ENCODE measurements at regions not wholly inside any gene's neighbourhood (a gene's known extent, or its start where the extent isn't known, plus 50 kb on each side); places are given as distances from the start of the nearest gene placed in this dataset.

GRCh38 chr20:57106030-57106682 lies 160.3 kb downstream of the BMP7 start:
- no peak for TF ChIP-seq CREB1 (IDR thresholded peaks at IDR 0.05; ENCODE audit: low read depth)
- peak; percentile 68 for TF ChIP-seq USF1 (IDR thresholded peaks at IDR 0.05)
- no peak for TF ChIP-seq TEAD4 (IDR thresholded peaks at IDR 0.05)

DNA sequence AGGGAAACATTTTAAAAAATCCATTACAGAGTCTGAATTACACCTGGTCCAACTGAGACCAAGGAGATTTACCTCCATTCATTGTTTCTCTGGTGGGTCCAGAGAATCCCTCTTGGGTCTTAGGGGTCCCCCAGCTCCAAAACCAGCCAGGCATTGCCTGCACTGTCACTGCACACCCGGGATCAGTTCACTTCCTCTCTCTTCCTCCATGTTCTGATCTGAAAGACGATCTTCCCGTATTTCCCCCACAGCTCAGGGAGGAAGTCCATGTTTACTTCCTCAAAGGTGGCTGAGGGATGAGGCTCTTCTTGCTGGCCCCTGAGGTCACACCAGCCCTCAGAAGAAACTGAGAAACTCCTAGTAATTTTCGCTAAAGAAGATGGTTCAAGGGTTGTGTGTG lies 159.7 kb downstream of the BMP7 start:
- no peak for TF ChIP-seq FOXM1 (IDR thresholded peaks at IDR 0.05; ENCODE audit: borderline replicate concordance, low read depth)
- no peak for TF ChIP-seq ZBTB7A (IDR thresholded peaks at IDR 0.05; ENCODE audit: low read depth)
- TF ChIP-seq YY1 (IDR thresholded peaks at IDR 0.05; ENCODE audit: low read depth): no peak
- TF ChIP-seq, protein P1, sequence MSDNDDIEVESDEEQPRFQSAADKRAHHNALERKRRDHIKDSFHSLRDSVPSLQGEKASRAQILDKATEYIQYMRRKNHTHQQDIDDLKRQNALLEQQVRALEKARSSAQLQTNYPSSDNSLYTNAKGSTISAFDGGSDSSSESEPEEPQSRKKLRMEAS (IDR thresholded peaks at IDR 0.05): no peak
- TF ChIP-seq NFIC (IDR thresholded peaks at IDR 0.05): no peak
- TF ChIP-seq EP300 (IDR thresholded peaks at IDR 0.05; ENCODE audit: borderline replicate concordance): no peak
- no peak for TF ChIP-seq CEBPB (IDR thresholded peaks at IDR 0.05)
- no peak for TF ChIP-seq TCF12 (IDR thresholded peaks at IDR 0.05; ENCODE audit: low read depth)
- TF ChIP-seq EGR1 (IDR thresholded peaks at IDR 0.05): no peak
- no peak for TF ChIP-seq TEAD4 (IDR thresholded peaks at IDR 0.05)
- no peak for TF ChIP-seq TAF1 (IDR thresholded peaks at IDR 0.05; ENCODE audit: low read depth)
- no peak for TF ChIP-seq USF1 (IDR thresholded peaks at IDR 0.05)
- TF ChIP-seq, protein P2, sequence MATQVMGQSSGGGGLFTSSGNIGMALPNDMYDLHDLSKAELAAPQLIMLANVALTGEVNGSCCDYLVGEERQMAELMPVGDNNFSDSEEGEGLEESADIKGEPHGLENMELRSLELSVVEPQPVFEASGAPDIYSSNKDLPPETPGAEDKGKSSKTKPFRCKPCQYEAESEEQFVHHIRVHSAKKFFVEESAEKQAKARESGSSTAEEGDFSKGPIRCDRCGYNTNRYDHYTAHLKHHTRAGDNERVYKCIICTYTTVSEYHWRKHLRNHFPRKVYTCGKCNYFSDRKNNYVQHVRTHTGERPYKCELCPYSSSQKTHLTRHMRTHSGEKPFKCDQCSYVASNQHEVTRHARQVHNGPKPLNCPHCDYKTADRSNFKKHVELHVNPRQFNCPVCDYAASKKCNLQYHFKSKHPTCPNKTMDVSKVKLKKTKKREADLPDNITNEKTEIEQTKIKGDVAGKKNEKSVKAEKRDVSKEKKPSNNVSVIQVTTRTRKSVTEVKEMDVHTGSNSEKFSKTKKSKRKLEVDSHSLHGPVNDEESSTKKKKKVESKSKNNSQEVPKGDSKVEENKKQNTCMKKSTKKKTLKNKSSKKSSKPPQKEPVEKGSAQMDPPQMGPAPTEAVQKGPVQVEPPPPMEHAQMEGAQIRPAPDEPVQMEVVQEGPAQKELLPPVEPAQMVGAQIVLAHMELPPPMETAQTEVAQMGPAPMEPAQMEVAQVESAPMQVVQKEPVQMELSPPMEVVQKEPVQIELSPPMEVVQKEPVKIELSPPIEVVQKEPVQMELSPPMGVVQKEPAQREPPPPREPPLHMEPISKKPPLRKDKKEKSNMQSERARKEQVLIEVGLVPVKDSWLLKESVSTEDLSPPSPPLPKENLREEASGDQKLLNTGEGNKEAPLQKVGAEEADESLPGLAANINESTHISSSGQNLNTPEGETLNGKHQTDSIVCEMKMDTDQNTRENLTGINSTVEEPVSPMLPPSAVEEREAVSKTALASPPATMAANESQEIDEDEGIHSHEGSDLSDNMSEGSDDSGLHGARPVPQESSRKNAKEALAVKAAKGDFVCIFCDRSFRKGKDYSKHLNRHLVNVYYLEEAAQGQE (IDR thresholded peaks at IDR 0.05; ENCODE audit: low read depth): no peak
- no peak for TF ChIP-seq CREB1 (IDR thresholded peaks at IDR 0.05; ENCODE audit: low read depth)
- TF ChIP-seq RAD21 (IDR thresholded peaks at IDR 0.05; ENCODE audit: low read depth): no peak

GRCh38 chr20:57107208-57107607 lies 159.2 kb downstream of the BMP7 start:
- TF ChIP-seq, protein P2 (IDR thresholded peaks at IDR 0.05; ENCODE audit: low read depth): no peak
- TF ChIP-seq EGR1 (IDR thresholded peaks at IDR 0.05): no peak
- no peak for TF ChIP-seq USF1 (IDR thresholded peaks at IDR 0.05)
- no peak for TF ChIP-seq FOXM1 (IDR thresholded peaks at IDR 0.05; ENCODE audit: borderline replicate concordance, low read depth)
- TF ChIP-seq NFIC (IDR thresholded peaks at IDR 0.05): no peak
- no peak for TF ChIP-seq TAF1 (IDR thresholded peaks at IDR 0.05; ENCODE audit: low read depth)
- TF ChIP-seq, protein P1 (IDR thresholded peaks at IDR 0.05): no peak
- TF ChIP-seq TCF12 (IDR thresholded peaks at IDR 0.05; ENCODE audit: low read depth): no peak
- no peak for TF ChIP-seq CEBPB (IDR thresholded peaks at IDR 0.05)
- no peak for TF ChIP-seq RAD21 (IDR thresholded peaks at IDR 0.05; ENCODE audit: low read depth)
- no peak for TF ChIP-seq ZBTB7A (IDR thresholded peaks at IDR 0.05; ENCODE audit: low read depth)
- no peak for TF ChIP-seq YY1 (IDR thresholded peaks at IDR 0.05; ENCODE audit: low read depth)
- no peak for TF ChIP-seq CREB1 (IDR thresholded peaks at IDR 0.05; ENCODE audit: low read depth)

DNA sequence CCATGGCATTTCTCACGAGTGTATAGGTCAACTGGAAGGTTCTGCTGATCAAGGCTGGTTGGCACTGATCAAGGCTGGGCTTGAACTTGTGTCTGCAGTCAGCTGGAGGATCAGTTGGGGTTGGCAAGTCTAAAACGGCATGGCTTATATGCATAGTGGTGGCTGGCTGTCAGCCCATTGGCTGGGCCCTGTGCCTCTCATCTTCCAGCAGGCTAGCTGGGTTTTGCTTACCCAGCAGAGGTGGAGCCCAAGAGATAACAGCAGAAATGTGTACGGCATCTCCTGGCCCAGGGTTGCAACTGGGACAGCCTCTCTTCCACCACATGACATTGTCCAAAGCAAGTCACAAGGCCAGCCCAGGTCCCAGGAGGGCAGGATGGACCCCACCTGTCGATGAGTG lies 158.2 kb downstream of the BMP7 start:
- TF ChIP-seq TCF12 (IDR thresholded peaks at IDR 0.05; ENCODE audit: low read depth): no peak
- TF ChIP-seq TEAD4 (IDR thresholded peaks at IDR 0.05): no peak
- TF ChIP-seq, protein P2 (IDR thresholded peaks at IDR 0.05; ENCODE audit: low read depth): no peak
- no peak for TF ChIP-seq EP300 (IDR thresholded peaks at IDR 0.05; ENCODE audit: borderline replicate concordance)
- no peak for TF ChIP-seq NFIC (IDR thresholded peaks at IDR 0.05)
- no peak for TF ChIP-seq USF1 (IDR thresholded peaks at IDR 0.05)
- no peak for TF ChIP-seq ZBTB7A (IDR thresholded peaks at IDR 0.05; ENCODE audit: low read depth)
- TF ChIP-seq FOXM1 (IDR thresholded peaks at IDR 0.05; ENCODE audit: borderline replicate concordance, low read depth): no peak
- TF ChIP-seq TAF1 (IDR thresholded peaks at IDR 0.05; ENCODE audit: low read depth): no peak
- TF ChIP-seq RAD21 (IDR thresholded peaks at IDR 0.05; ENCODE audit: low read depth): no peak
- no peak for TF ChIP-seq CREB1 (IDR thresholded peaks at IDR 0.05; ENCODE audit: low read depth)
- TF ChIP-seq, protein P1 (IDR thresholded peaks at IDR 0.05): no peak
- no peak for TF ChIP-seq YY1 (IDR thresholded peaks at IDR 0.05; ENCODE audit: low read depth)
- TF ChIP-seq EGR1 (IDR thresholded peaks at IDR 0.05): no peak
- TF ChIP-seq CEBPB (IDR thresholded peaks at IDR 0.05): no peak

All from Ishikawa (cell line).